Activated CD4-positive, CD25-positive, alpha-beta regulatory T cell treated with anti-CD3 and anti-CD28 coated beads, Interleukin-2, amount 50 U/mL, for 24 hours (primary cell): ENCODE measurements at regions not wholly inside any gene's neighbourhood (a gene's known extent, or its start where the extent isn't known, plus 50 kb on each side); places are given as distances from the start of the nearest gene placed in this dataset.

ENCODE experiments used
- ATAC-seq, 2 donors: fragments of 150-1000 bp; cut with Tn5 transposase; one replicate each; pipeline ENCODE4 v1.10.0; 2021; ENCODE audit warnings: mild to moderate bottlenecking in 1 of 2, moderate library complexity in 1 of 2

- no peak for ATAC-seq
These were observed 324.4 kb downstream of the CENPC start for GRCh38 chr4:67220861-67221260.

GRCh38 chr4:67218883-67219282 is 326.4 kb downstream of the CENPC start:
- ATAC-seq = no peak

- no peak for ATAC-seq
These were observed 337.3 kb downstream of the CENPC start for GRCh38 chr4:67207941-67208441.

GRCh38 chr4:67204441-67204840 is 340.9 kb downstream of the CENPC start:
- no peak for ATAC-seq

GRCh38 chr4:67201334-67201733 is 344.0 kb downstream of the CENPC start:
- no peak for ATAC-seq

- no peak for ATAC-seq
These were observed 346.6 kb downstream of the CENPC start for GRCh38 chr4:67198727-67199126.

- ATAC-seq = no peak
These were observed 377.5 kb downstream of the CENPC start for GRCh38 chr4:67167849-67168248.

GRCh38 chr4:67162690-67163089 is 382.6 kb downstream of the CENPC start:
- ATAC-seq = no peak

- ATAC-seq = no peak
These were observed 384.0 kb downstream of the CENPC start for GRCh38 chr4:67161311-67161710.

GRCh38 chr4:67160394-67160793 is 384.9 kb downstream of the CENPC start:
- ATAC-seq = no peak

- ATAC-seq = no peak
These were observed 386.6 kb downstream of the CENPC start for GRCh38 chr4:67158666-67159065.

GRCh38 chr4:67152976-67153375 is 392.3 kb downstream of the CENPC start:
- ATAC-seq = no peak

GRCh38 chr4:67151376-67152343 is 393.6 kb downstream of the CENPC start:
- ATAC-seq = no peak

- ATAC-seq = no peak
These were observed 403.7 kb downstream of the CENPC start for GRCh38 chr4:67141586-67141985.

- no peak for ATAC-seq
These were observed 410.7 kb downstream of the CENPC start for GRCh38 chr4:67134616-67135015.

- ATAC-seq = no peak
These were observed 412.1 kb downstream of the CENPC start for GRCh38 chr4:67133162-67133561.

- no peak for ATAC-seq
These were observed 414.1 kb downstream of the CENPC start for GRCh38 chr4:67131224-67131623.

GRCh38 chr4:67130411-67130810 is 414.9 kb downstream of the CENPC start:
- no peak for ATAC-seq

- no peak for ATAC-seq
These were observed 418.7 kb downstream of the CENPC start for GRCh38 chr4:67126570-67126969.

GRCh38 chr4:67125636-67126514 is 419.4 kb downstream of the CENPC start:
- no peak for ATAC-seq

GRCh38 chr4:67124716-67125115 is 420.6 kb downstream of the CENPC start:
- ATAC-seq = no peak

GRCh38 chr4:67122029-67122428 is 423.3 kb downstream of the CENPC start:
- ATAC-seq = no peak

GRCh38 chr4:67120369-67120768 is 424.9 kb downstream of the CENPC start:
- no peak for ATAC-seq
